Transverse colon (tissue), 3 donors: ENCODE measurements at regions not wholly inside any gene's neighbourhood (a gene's known extent, or its start where the extent isn't known, plus 50 kb on each side); places are given as distances from the start of the nearest gene placed in this dataset.

Experiments used
- POLR2A ChIP-seq: fragments of 450-650 bp; IDR thresholded peaks from one replicate; pipeline ENCODE4 v1.6.1; 2016; ENCODE audit warnings: antibody characterized with exemption, mild to moderate bottlenecking, moderate library complexity
- TF ChIP-seq, protein P1 (sequence below), 5 experiments: fragments of 200-600 bp in 3 of 5; fragments of 450-650 bp in 2 of 5; sonication (generic) in 3 of 5; IDR thresholded peaks; 1 replicate in 2 of 5; 2 replicates in 3 of 5; pipeline ENCODE4 v1.5.1; 2016 to 2017; ENCODE audit warnings: antibody characterized with exemption in 5 of 5, inconsistent platforms in 3 of 5, mild to moderate bottlenecking in 2 of 5, moderate library complexity in 1 of 5

GRCh38 chr1:173337126-173337525, 130.0 kb upstream of the TNFSF4 start:
- TF ChIP-seq, protein P1, sequence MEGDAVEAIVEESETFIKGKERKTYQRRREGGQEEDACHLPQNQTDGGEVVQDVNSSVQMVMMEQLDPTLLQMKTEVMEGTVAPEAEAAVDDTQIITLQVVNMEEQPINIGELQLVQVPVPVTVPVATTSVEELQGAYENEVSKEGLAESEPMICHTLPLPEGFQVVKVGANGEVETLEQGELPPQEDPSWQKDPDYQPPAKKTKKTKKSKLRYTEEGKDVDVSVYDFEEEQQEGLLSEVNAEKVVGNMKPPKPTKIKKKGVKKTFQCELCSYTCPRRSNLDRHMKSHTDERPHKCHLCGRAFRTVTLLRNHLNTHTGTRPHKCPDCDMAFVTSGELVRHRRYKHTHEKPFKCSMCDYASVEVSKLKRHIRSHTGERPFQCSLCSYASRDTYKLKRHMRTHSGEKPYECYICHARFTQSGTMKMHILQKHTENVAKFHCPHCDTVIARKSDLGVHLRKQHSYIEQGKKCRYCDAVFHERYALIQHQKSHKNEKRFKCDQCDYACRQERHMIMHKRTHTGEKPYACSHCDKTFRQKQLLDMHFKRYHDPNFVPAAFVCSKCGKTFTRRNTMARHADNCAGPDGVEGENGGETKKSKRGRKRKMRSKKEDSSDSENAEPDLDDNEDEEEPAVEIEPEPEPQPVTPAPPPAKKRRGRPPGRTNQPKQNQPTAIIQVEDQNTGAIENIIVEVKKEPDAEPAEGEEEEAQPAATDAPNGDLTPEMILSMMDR (IDR thresholded peaks at IDR 0.05), result no peak
- no peak for TF ChIP-seq POLR2A
